ENCODE measurements at regions not wholly inside any gene's neighbourhood (a gene's known extent, or its start where the extent isn't known, plus 50 kb on each side); places are given as distances from the start of the nearest gene placed in this dataset.

- Mint-ChIP-seq H3K4me3 (no peak overlapping the region), H3K9me3 (no peaks in the 10 kb centered on the region), H3K27me3 (ENCODE audit: insufficient read depth) (peaks cover 6% of the 10 kb centered on the region), H3K4me1 (ENCODE audit: low read depth) (no peaks in the 10 kb centered on the region), H3K27ac (no peak overlapping the region), H3K36me3 (ENCODE audit: low read depth) (no peaks in the 10 kb centered on the region)
- no peak for DNase-seq
- TF ChIP-seq, protein P1, sequence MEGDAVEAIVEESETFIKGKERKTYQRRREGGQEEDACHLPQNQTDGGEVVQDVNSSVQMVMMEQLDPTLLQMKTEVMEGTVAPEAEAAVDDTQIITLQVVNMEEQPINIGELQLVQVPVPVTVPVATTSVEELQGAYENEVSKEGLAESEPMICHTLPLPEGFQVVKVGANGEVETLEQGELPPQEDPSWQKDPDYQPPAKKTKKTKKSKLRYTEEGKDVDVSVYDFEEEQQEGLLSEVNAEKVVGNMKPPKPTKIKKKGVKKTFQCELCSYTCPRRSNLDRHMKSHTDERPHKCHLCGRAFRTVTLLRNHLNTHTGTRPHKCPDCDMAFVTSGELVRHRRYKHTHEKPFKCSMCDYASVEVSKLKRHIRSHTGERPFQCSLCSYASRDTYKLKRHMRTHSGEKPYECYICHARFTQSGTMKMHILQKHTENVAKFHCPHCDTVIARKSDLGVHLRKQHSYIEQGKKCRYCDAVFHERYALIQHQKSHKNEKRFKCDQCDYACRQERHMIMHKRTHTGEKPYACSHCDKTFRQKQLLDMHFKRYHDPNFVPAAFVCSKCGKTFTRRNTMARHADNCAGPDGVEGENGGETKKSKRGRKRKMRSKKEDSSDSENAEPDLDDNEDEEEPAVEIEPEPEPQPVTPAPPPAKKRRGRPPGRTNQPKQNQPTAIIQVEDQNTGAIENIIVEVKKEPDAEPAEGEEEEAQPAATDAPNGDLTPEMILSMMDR (IDR thresholded peaks at IDR 0.05): no peak
Observed at GRCh38 chr5:125464847-125465432, 718.5 kb upstream of the ZNF608 start.

GRCh38 chr5:125465703-125466102 lies 719.3 kb upstream of the ZNF608 start:
- no peaks in the 10 kb centered on the region for H3K36me3 Mint-ChIP-seq (ENCODE audit: low read depth)
- no peak overlapping the region for H3K4me3 Mint-ChIP-seq
- no peaks in the 10 kb centered on the region for H3K9me3 Mint-ChIP-seq
- TF ChIP-seq, protein P1 (IDR thresholded peaks at IDR 0.05): no peak
- no peak for DNase-seq
- peaks cover 6% of the 10 kb centered on the region for H3K27me3 Mint-ChIP-seq (ENCODE audit: insufficient read depth)
- H3K4me1 Mint-ChIP-seq (ENCODE audit: low read depth): no peaks in the 10 kb centered on the region
- no peak overlapping the region for H3K27ac Mint-ChIP-seq

DNA sequence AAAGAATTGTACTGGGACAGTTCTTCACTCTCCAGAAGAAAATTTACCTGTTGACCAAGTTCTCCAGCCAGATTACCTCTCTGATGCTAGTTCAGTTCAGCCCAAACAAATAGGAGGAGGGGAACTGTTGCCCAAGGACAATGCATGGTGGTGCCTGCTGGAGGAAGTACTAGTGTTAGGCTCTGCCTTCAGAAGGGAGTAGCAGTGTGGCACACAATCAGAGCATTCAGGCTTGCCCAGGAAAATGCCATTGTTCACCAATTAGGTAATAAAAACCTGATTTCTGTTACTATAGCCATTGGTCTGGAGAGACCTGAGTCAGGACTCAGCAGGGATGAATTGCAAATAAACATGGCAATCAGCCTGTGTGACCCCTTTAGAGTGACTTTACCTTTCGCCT lies 720.8 kb upstream of the ZNF608 start:
- H3K27ac Mint-ChIP-seq: no peak overlapping the region
- no peak overlapping the region for H3K4me3 Mint-ChIP-seq
- peaks cover 9% of the 10 kb centered on the region for H3K27me3 Mint-ChIP-seq (ENCODE audit: insufficient read depth)
- DNase-seq: no peak
- TF ChIP-seq, protein P1 (IDR thresholded peaks at IDR 0.05): no peak
- no peaks in the 10 kb centered on the region for H3K36me3 Mint-ChIP-seq (ENCODE audit: low read depth)
- H3K9me3 Mint-ChIP-seq: no peaks in the 10 kb centered on the region
- no peaks in the 10 kb centered on the region for H3K4me1 Mint-ChIP-seq (ENCODE audit: low read depth)

- H3K4me3 Mint-ChIP-seq: no peak overlapping the region
- peaks cover 6% of the 10 kb centered on the region for H3K27me3 Mint-ChIP-seq (ENCODE audit: insufficient read depth)
- DNase-seq: no peak
- H3K4me1 Mint-ChIP-seq (ENCODE audit: low read depth): no peaks in the 10 kb centered on the region
- H3K9me3 Mint-ChIP-seq: no peaks in the 10 kb centered on the region
- TF ChIP-seq, protein P1 (IDR thresholded peaks at IDR 0.05): no peak
- no peak overlapping the region for H3K27ac Mint-ChIP-seq
- no peaks in the 10 kb centered on the region for H3K36me3 Mint-ChIP-seq (ENCODE audit: low read depth)
Observed at GRCh38 chr5:125470280-125470902, 724.0 kb upstream of the ZNF608 start.

- Mint-ChIP-seq H3K4me3 (no peak overlapping the region), H3K27me3 (ENCODE audit: insufficient read depth) (peaks cover 8% of the 10 kb centered on the region; the same call in 1 of the 2 replicates), H3K27ac (no peak overlapping the region), H3K4me1 (ENCODE audit: low read depth) (no peaks in the 10 kb centered on the region), H3K36me3 (ENCODE audit: low read depth) (no peaks in the 10 kb centered on the region), H3K9me3 (no peaks in the 10 kb centered on the region)
- TF ChIP-seq, protein P1 (IDR thresholded peaks at IDR 0.05): no peak
- DNase-seq: no peak
Observed at GRCh38 chr5:125476901-125477585, 730.6 kb upstream of the ZNF608 start.

Data from HFFc6 (cell line).